ENCODE measurements at regions not wholly inside any gene's neighbourhood (a gene's known extent, or its start where the extent isn't known, plus 50 kb on each side); places are given as distances from the start of the nearest gene placed in this dataset.

DNA sequence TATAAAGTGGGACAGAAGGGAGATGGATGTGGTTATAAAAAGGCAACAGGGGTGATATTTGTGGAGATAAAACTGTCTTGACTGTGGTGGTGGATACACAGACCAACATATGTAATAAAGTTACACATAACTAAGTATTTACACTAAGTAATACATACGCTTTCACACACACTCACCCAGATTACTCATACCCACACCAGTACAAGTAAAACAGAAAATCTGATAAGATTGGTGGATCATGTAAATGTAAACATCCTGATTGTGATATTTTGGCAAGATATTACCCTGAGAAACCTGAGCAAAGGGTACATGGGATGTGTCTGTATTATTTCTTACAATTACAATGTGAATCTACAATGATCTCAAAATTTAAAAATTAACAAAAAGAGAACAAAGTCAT, 53.3 kb upstream of the SLIT3 start:
- DNase-seq (ENCODE audit: low read depth) = peak; percentile 50

DNA sequence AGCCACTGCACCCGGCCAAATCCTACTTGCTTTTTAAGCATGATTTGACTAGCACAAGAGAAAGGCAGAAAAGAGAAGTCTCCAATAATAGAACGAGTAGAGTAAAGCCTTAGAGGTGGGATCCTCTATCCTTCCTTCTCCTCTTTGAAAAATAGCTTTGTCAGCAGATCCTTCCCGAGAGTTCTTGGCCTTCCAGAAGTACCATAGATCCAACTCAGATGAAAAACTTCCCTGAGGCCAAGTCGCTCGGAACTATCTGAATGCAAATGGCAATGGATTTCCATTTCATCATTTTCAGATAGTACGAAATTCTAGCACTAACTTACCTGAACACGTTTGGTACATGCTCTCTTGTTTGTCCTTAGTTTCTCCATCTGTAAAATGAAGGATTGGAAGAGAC, 52.0 kb upstream of the SLIT3 start:
- no peak for DNase-seq (ENCODE audit: low read depth)

DNA sequence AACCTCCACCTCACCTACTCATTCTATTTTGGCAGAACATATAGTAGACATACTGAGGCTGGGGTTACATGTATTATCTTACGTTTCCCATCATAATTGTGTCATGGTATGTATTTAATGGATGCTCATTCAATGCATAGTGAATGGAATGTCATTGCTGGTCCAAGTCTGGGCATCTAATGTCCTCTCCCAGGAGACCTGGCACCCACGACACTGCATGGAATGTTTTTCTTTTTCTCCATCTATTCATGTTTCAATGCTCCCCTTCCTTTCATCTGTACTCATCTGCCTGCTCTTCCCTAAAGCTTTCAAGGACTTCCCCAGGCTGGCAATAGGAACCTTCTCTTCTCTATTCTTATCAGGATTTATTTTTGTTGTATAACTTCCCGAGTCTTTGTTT, 50.8 kb upstream of the SLIT3 start:
- DNase-seq (ENCODE audit: low read depth) = peak; percentile 16

DNA sequence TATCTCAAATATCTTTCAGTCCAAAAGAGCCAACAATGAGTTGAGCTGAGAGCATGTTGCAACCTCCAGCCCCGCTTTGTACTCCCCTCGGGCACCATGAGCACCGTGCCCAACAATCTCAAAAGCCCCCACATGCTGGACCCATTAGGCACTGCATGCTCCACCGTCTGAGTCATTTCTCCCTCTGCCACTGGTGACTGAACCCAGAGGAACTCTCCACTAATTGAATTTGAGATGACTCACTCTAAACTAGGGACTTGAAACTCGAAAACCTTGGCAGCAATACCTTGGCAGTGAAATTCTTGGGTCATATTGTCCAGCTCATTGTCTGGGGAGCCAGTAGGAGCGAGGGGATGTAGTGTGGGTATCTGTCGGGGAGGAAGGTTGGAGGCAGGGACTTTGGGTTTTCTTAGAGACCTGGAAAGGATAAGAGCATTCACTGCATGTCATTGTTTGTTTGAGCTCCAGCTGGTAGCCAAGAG, 49.9 kb upstream of the SLIT3 start:
- DNase-seq (ENCODE audit: low read depth) = peak; percentile 100

Data from EH (cell line).